Subcutaneous abdominal adipose tissue (tissue), 5 donors: ENCODE measurements at regions not wholly inside any gene's neighbourhood (a gene's known extent, or its start where the extent isn't known, plus 50 kb on each side); places are given as distances from the start of the nearest gene placed in this dataset.
"Not testable (repeated sequence)": the region's sequence is repeated elsewhere in the genome, so short reads cannot be mapped to it uniquely, and the experiment has no call there.

ENCODE experiments used
- H3K27ac ChIP-seq: one replicate; pipeline ENCODE4 v1.7.0; 2013; ENCODE audit warnings: low read depth, mild to moderate bottlenecking, inconsistent platforms, low read length, moderate library complexity
- H3K27me3 ChIP-seq, 5 donors: one replicate each; pipeline ENCODE4 v1.7.0; 2013; ENCODE audit warnings: low read length in 5 of 5, inconsistent platforms in 1 of 5; ENCODE audit not compliant: control insufficient read depth in 5 of 5, insufficient read depth in 4 of 5
- H3K36me3 ChIP-seq, 5 donors: one replicate each; pipeline ENCODE4 v1.7.0; 2013; ENCODE audit warnings: low read length in 5 of 5; ENCODE audit not compliant: control insufficient read depth in 5 of 5, insufficient read depth in 5 of 5
- H3K4me1 ChIP-seq, 5 donors: one replicate each; pipeline ENCODE4 v1.7.0; 2013; ENCODE audit warnings: low read length in 5 of 5, mild to moderate bottlenecking in 3 of 5, moderate library complexity in 1 of 5; ENCODE audit not compliant: control insufficient read depth in 5 of 5, insufficient read depth in 5 of 5
- H3K4me3 ChIP-seq, 5 donors: one replicate each; pipeline ENCODE4 v1.7.0; 2013; ENCODE audit warnings: low read length in 5 of 5, low read depth in 1 of 5
- H3K9ac ChIP-seq, 5 donors: one replicate each; pipeline ENCODE4 v1.7.0; 2013; ENCODE audit warnings: low read length in 5 of 5, mild to moderate bottlenecking in 4 of 5, moderate library complexity in 3 of 5
- H3K9me3 ChIP-seq, 5 donors: one replicate each; pipeline ENCODE4 v1.7.0; 2013; ENCODE audit warnings: low read length in 5 of 5; ENCODE audit not compliant: control insufficient read depth in 5 of 5
- donor health status: healthy.
- donor health status: healthy.
- donor health status: healthy.
- donor health status: healthy.
- donor health status: healthy.

DNA sequence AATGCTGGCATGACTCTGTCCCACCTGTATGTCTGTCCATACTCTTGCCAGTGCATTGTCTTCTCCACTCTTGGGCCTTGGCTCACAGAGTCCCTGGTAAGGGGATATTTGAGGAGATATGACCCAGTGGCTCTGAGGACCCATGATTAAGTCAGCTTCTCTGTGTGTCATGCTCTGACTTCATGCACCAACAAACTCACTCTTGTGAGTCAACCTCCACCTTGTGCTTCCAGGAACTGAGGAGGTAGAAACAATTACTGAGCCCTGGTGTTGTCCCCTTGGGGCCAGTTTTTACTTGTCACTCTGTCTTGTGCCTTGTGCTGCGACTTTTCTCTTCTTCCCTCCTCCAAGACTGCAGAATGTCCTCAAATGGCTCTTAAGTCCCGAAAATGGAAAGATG lies 127.1 kb downstream of the ABHD5 start:
- Histone ChIP-seq H3K9ac (no peak overlapping the region), H3K4me1 (no peaks in the 10 kb centered on the region), H3K9me3 (no peaks in the 10 kb centered on the region), H3K27ac (no peak overlapping the region), H3K4me3 (no peak overlapping the region), H3K27me3 (no peaks in the 10 kb centered on the region), H3K36me3 (no peaks in the 10 kb centered on the region)

DNA sequence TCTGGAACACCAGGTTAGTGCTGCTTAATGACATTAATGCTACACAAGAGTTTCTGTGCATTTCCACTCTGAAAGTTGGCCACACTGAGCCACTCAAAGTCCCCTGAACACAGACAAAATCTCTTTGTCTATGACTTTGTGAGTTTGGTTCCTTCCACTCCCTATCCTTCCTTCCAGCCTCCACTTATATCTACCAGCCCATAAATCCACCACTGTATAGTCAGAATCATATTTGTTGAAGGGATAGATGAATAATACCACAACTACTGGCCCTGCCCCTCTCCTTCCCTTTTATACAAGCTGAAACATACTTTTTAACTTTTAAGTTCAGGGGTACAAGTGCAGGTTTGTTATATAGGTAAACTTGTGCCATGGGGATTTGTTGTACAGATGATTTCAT lies 127.5 kb downstream of the ABHD5 start:
- Histone ChIP-seq H3K4me1 (no peaks in the 10 kb centered on the region), H3K9ac (no peak overlapping the region), H3K27ac (no peak overlapping the region), H3K4me3 (no peak overlapping the region), H3K36me3 (no peaks in the 10 kb centered on the region), H3K27me3 (no peaks in the 10 kb centered on the region), H3K9me3 (no peaks in the 10 kb centered on the region)

DNA sequence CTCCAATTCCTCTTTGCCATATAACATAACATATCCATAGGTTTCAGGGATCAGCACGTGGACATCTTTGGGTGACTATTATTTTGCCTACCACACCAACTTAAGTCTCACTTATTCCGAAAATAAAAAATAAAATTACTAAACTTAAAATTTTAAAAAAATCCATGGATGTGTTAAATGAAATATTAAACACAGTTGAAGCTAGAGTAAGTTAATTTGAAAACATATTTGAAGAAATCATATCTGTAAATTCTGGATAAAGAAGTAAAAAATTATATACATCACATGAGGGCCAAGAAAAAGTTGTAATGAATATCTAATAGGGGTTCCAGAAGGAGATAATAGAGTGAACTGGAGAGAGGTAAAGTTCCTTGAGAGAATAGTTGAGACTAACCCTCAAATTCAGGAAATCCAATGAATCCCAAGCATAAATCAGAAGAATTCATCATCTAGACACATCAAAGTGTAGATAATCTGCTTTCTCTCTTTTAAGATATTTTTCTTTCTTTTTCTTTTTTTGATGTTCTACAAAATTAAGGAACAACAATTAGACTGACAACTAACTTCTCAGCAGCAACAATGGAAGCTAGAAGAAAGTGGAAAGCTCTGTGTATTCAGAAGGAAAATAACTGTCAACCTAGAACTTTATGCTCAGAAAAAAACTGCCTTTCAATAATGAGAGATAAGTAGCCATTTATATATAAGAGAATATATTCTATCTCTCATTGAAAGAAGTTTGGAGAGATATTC lies 147.4 kb downstream of the ABHD5 start:
- H3K36me3 ChIP-seq: no peaks in the 10 kb centered on the region
- no peak overlapping the region for H3K9ac ChIP-seq
- no peak overlapping the region for H3K4me3 ChIP-seq
- H3K4me1 ChIP-seq: no peaks in the 10 kb centered on the region
- H3K27ac ChIP-seq: no peak overlapping the region
- H3K27me3 ChIP-seq: peaks cover 0 to 3% (median 0%) of the 10 kb centered on the region in 5 donors
- peaks cover 8 to 27% (median 17%) of the 10 kb centered on the region in 5 donors for H3K9me3 ChIP-seq

DNA sequence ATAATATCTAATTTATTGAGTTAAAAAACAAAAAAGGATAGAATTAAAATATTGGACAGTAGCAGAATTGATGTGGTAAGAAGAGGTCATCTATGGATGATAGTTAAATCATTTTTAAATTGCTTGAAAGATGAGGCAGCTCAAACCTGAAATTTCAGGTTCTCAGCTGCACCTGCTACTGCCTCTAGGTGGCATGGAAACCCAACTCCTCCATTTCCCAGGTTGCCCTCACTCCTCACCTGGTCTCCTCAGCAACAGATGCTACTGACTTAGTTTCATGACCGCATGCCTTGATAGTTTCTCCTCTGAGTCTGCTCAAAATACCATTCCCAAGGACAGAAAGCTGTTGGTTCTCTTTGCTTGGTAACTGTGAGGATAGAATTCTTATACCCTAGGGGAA lies 148.1 kb downstream of the ABHD5 start:
- H3K4me1 ChIP-seq: no peaks in the 10 kb centered on the region
- no peak overlapping the region for H3K9ac ChIP-seq
- no peaks in the 10 kb centered on the region for H3K36me3 ChIP-seq
- H3K27me3 ChIP-seq: peaks cover 0 to 5% (median 0%) of the 10 kb centered on the region in 5 donors
- no peak overlapping the region for H3K4me3 ChIP-seq
- peaks cover 8 to 27% (median 19%) of the 10 kb centered on the region in 5 donors for H3K9me3 ChIP-seq
- H3K27ac ChIP-seq: no peak overlapping the region

DNA sequence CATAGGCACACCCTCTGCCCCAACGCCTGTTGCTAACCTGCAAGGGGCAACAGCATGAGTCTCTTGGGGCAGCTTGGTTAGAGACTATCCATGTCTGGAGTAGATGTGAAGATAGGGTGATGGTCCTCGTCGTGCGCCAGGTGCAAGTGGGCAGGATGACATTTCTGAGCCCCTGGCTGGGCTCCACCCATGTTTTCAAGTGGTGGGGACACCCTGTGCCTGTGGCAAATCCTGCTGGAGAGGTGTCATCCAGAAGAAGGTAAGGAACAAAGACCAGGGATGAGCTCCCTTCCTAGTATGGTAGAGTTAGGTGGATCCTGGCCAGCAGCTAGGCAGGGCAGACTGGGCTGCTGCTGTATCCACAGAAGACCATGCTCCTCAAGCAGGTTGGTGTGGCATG lies 152.6 kb downstream of the ABHD5 start:
- no peaks in the 10 kb centered on the region for H3K4me1 ChIP-seq
- H3K27me3 ChIP-seq: peaks cover 0 to 5% (median 0%) of the 10 kb centered on the region in 5 donors
- no peak overlapping the region for H3K4me3 ChIP-seq
- no peak overlapping the region for H3K27ac ChIP-seq
- peaks cover 3 to 24% (median 12%) of the 10 kb centered on the region in 5 donors for H3K9me3 ChIP-seq
- no peak overlapping the region for H3K9ac ChIP-seq
- no peaks in the 10 kb centered on the region for H3K36me3 ChIP-seq

DNA sequence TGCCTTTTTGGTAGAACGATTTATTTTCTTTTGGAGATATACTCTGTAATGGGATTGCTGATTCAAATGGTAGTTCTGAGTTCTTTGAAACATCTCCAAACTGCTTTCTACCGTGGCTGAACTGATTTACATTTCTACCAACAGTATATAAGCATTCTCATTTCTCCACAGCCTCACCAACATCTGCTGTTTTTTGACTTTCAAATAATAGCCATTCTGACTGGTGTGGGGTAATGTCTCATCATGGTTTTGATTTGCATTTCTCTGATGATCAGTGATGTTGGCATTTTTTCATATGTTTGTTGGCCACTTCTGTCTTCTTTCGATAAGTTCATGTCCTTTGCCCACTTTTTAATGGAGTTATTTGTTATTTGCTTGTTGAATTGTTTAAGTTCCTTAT lies 154.0 kb downstream of the ABHD5 start:
- H3K27me3 ChIP-seq: peaks cover 0 to 5% (median 0%) of the 10 kb centered on the region in 5 donors
- peaks cover 3 to 16% (median 11%) of the 10 kb centered on the region in 5 donors for H3K9me3 ChIP-seq
- no peaks in the 10 kb centered on the region for H3K4me1 ChIP-seq
- no peak overlapping the region for H3K27ac ChIP-seq
- H3K4me3 ChIP-seq: no peak overlapping the region
- no peaks in the 10 kb centered on the region for H3K36me3 ChIP-seq
- H3K9ac ChIP-seq: no peak overlapping the region

DNA sequence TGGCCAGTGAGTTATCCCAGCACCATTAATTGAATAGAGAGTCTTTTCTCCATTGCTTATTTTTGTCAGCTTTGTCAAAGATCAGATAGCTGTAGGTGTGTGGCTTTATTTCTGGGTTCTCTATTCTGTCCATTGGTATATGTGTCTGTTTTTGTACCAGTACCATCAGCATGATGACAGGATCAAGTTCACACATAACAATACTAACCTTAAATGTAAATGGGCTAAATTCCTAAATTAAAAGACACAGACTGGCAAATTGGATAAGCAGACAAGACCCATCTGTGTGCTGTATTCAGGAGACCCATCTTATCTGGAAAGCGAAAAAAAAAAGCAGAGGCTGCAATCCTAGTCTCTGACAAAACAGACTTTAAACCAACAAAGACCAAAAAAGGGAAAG lies 154.8 kb downstream of the ABHD5 start:
- not testable (repeated sequence) for H3K36me3 ChIP-seq, H3K27ac ChIP-seq

DNA sequence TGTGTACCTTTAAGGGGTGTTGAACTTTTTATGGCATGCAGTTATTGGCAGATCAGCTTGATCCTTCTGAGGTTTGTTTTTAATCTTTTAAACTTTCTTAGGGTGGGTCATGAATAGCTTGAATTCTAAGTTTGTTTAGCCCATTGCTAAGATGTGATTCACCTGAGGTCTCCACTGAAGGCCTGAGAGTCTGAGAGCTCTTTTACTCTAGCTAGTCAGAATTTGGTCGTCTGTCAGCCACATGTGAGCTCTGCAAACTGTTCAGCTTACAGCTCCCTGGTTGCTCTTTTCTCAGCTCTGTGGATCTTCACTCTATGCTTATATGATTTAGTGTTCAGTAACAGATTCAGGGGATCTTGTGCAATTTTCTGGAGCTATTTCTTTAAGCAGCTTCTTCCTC lies 161.3 kb downstream of the ABHD5 start:
- Histone ChIP-seq H3K4me1 (peaks cover 0 to 2% (median 0%) of the 10 kb centered on the region in 5 donors), H3K27me3 (peaks cover 4 to 10% (median 5%) of the 10 kb centered on the region in 5 donors), H3K4me3 (no peak overlapping the region), H3K36me3 (no peaks in the 10 kb centered on the region), H3K9me3 (peaks cover 0 to 6% (median 4%) of the 10 kb centered on the region in 5 donors), H3K9ac (no peak overlapping the region), H3K27ac (no peak overlapping the region)

More for the DNA sequence above, 154.8 kb downstream of the ABHD5 start:
- H3K9me3 ChIP-seq: peaks cover 3 to 16% (median 11%) of the 10 kb centered on the region in 5 donors
- not testable (repeated sequence) for H3K9ac ChIP-seq, H3K4me1 ChIP-seq, H3K4me3 ChIP-seq, H3K27me3 ChIP-seq

DNA sequence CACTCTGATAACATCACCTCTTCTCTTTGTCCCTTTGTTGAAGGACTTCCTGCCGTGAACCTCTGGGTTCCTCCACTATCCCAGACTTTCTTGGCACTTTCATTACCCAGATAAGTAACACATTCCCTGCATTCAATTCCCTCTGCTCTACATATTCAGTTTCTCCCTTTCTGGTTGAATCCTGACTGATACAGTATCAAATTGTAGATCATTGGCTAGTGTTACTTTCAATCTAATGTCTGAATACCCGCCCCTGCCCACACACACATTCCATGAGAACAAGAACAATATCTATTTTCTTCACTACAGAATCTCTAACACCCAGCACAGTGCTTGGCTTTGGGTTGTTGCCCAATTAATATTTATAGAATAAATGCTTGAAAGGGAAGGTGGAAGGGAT lies 163.5 kb downstream of the ABHD5 start:
- Histone ChIP-seq H3K9me3 (peaks cover 0 to 4% (median 1%) of the 10 kb centered on the region in 5 donors), H3K27me3 (peaks cover 8 to 22% (median 17%) of the 10 kb centered on the region in 5 donors), H3K36me3 (no peaks in the 10 kb centered on the region), H3K9ac (no peak overlapping the region), H3K4me1 (peaks cover 0 to 2% (median 0%) of the 10 kb centered on the region in 5 donors), H3K27ac (no peak overlapping the region), H3K4me3 (no peak overlapping the region)

DNA sequence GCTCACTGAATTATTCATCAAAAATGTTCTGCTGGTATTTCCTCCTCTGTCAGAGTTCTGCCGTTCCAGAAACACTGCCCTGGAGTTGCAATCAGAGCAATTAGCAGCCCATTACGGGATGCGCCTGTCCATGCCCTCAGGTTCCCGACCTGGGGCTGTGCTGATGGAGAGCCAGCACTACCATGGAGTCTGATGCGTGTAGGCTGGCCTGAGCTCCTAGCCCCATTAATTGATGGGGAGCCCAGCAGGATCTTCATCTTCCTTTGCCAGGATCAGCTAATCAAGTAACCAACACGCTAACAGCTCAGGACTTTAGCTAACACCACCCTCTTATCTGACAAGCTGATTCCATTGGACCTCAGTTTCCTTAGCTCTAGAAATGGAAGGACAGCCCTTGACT lies 164.2 kb downstream of the ABHD5 start:
- Histone ChIP-seq H3K4me3 (no peak overlapping the region), H3K27me3 (peaks cover 8 to 24% (median 17%) of the 10 kb centered on the region in 5 donors), H3K36me3 (no peaks in the 10 kb centered on the region), H3K9me3 (no peaks in the 10 kb centered on the region), H3K9ac (no peak overlapping the region), H3K27ac (no peak overlapping the region), H3K4me1 (peaks cover 0 to 2% (median 0%) of the 10 kb centered on the region in 5 donors)
